HCT116 (cell line): ENCODE measurements at regions not wholly inside any gene's neighbourhood (a gene's known extent, or its start where the extent isn't known, plus 50 kb on each side); places are given as distances from the start of the nearest gene placed in this dataset.

Source experiments
- ATAC-seq: fragments of 200-7000 bp; cut with Tn5 transposase; 2 replicates; pipeline ENCODE4 v1.9.1; 2020; ENCODE audit warnings: mild to moderate bottlenecking, moderate library complexity
- BruUV-seq: library from RNA; stranded (reverse); fragments of 400-500 nt; replicated peaks from 2 replicates; lab custom pipeline; 2021; lab: Mats Ljungman, UMichigan
- CTCF ChIA-PET: fragments of 300-600 bp; sonication (Branson Sonifier 250); formaldehyde crosslinking; loops from one replicate; lab custom pipeline; 2021; ENCODE audit warnings: antibody characterized with exemption; lab: Charles Lee
- POLR2A ChIA-PET: fragments of 300-600, 350-600 bp; sonication (Branson Sonifier 250); formaldehyde crosslinking; loops from one replicate; lab custom pipeline; 2021; ENCODE audit warnings: antibody characterized with exemption; lab: Charles Lee
- RAD21 ChIA-PET, 2 experiments: fragments of 300-600 bp; sonication (Branson Sonifier 250); formaldehyde crosslinking; loops; one replicate each; lab custom pipeline; 2023; ENCODE audit warnings: low total read pairs in 2 of 2; ENCODE audit not compliant: uncharacterized antibody in 2 of 2, unreplicated experiment in 2 of 2, low non-redundant PET in 1 of 2; lab: Charles Lee
- DNase-seq: peaks from one replicate; pipeline ENCODE4 v3.0.0-alpha.2; 2010; ENCODE audit warnings: low read depth, low spot score
- H2AFZ ChIP-seq: fragments of 200-600 bp; shearing (Covaris generic), sonication (generic); 2 replicates; pipeline ENCODE4 v1.6.1; 2017; ENCODE audit warnings: low read depth, mixed run types, mixed read lengths, antibody characterized with exemption, low read length; ENCODE audit not compliant: poor library complexity, severe bottlenecking
- H3K27ac ChIP-seq: 2 replicates; pipeline ENCODE4 v1.5.1; 2012; ENCODE audit warnings: low read depth, low read length
- H3K27me3 ChIP-seq: fragments of 200-600 bp; sonication (generic); 2 replicates; pipeline ENCODE4 v1.6.1; 2016; ENCODE audit warnings: mixed run types, low read length, mixed read lengths; ENCODE audit not compliant: insufficient read depth
- H3K36me3 ChIP-seq, 2 experiments: fragments of 200-500 bp in 1 of 2; fragments of 200-600 bp in 1 of 2; sonication (Bioruptor generic) in 1 of 2; sonication (generic) in 1 of 2; 2 replicates each; pipeline versions ENCODE4 v1.5.1 to v1.6.1; 2014 to 2016; ENCODE audit warnings: low read length in 2 of 2, inconsistent platforms in 1 of 2, mixed read lengths in 1 of 2, mixed run types in 1 of 2; ENCODE audit not compliant: insufficient read depth in 2 of 2, control insufficient read depth in 1 of 2
- H3K4me1 ChIP-seq, 2 experiments: fragments of 200-600 bp in 1 of 2; sonication (generic) in 1 of 2; 2 replicates each; pipeline versions ENCODE4 v1.5.1 to v1.6.1; 2012 to 2017; ENCODE audit warnings: low read length in 2 of 2, inconsistent platforms in 1 of 2, mild to moderate bottlenecking in 1 of 2, mixed read lengths in 1 of 2, mixed run types in 1 of 2, moderate library complexity in 1 of 2; ENCODE audit not compliant: insufficient read depth in 2 of 2, control insufficient read depth in 1 of 2
- H3K4me2 ChIP-seq: fragments of 200-600 bp; sonication (generic); 2 replicates; pipeline ENCODE4 v1.6.1; 2017; ENCODE audit warnings: mixed run types, low read length, mixed read lengths
- H3K4me3 ChIP-seq, 2 experiments: fragments of 200-600 bp in 1 of 2; sonication (generic) in 1 of 2; replicated peaks in 1 of 2; 2 replicates each; pipeline ENCODE4 v1.5.1; 2011 to 2016; ENCODE audit warnings: low read length in 2 of 2, control low read depth in 1 of 2, low read depth in 1 of 2, mild to moderate bottlenecking in 1 of 2, mixed read lengths in 1 of 2, mixed run types in 1 of 2
- H3K79me2 ChIP-seq: fragments of 200-600 bp; sonication (generic); 2 replicates; pipeline ENCODE4 v1.6.1; 2017; ENCODE audit warnings: mild to moderate bottlenecking, mixed run types, low read length, moderate library complexity, mixed read lengths; ENCODE audit not compliant: insufficient read depth
- H3K9ac ChIP-seq: fragments of 200-600 bp; sonication (generic); 2 replicates; pipeline ENCODE4 v1.6.1; 2016; ENCODE audit warnings: low read length, mixed read lengths
- H3K9me2 ChIP-seq: fragments of 200-600 bp; sonication (generic), shearing (Covaris generic); 2 replicates; pipeline ENCODE4 v1.6.1; 2017; ENCODE audit warnings: mixed run types, mild to moderate bottlenecking, moderate library complexity; ENCODE audit not compliant: insufficient read depth
- H3K9me3 ChIP-seq, 2 experiments: fragments of 200-500 bp in 1 of 2; fragments of 200-600 bp in 1 of 2; sonication (Bioruptor generic) in 1 of 2; sonication (generic) in 1 of 2; 2 replicates each; pipeline ENCODE4 v1.6.1; 2014 to 2017; ENCODE audit warnings: low read length in 2 of 2, mixed read lengths in 2 of 2, inconsistent platforms in 1 of 2, low read depth in 1 of 2, mild to moderate bottlenecking in 1 of 2, mixed run types in 1 of 2, moderate library complexity in 1 of 2; ENCODE audit not compliant: control insufficient read depth in 1 of 2, insufficient read depth in 1 of 2
- H4K20me1 ChIP-seq: fragments of 200-600 bp; sonication (generic), shearing (Covaris generic); 2 replicates; pipeline ENCODE4 v1.6.1; 2017; ENCODE audit warnings: mixed run types, mild to moderate bottlenecking, moderate library complexity; ENCODE audit not compliant: insufficient read depth
- ATF3 ChIP-seq: IDR thresholded peaks from 2 replicates; pipeline ENCODE4 v1.6.1; 2012
- CBX3 ChIP-seq: IDR thresholded peaks from 2 replicates; pipeline ENCODE4 v1.6.1; 2012; ENCODE audit warnings: low read depth
- EZH2 ChIP-seq: fragments of 200-600 bp; sonication (generic); IDR thresholded peaks from 2 replicates; pipeline ENCODE4 v1.6.1; 2017; ENCODE audit warnings: antibody characterized with exemption, mixed run types
- FOSL1 ChIP-seq: IDR thresholded peaks from 2 replicates; pipeline ENCODE4 v1.6.1; 2012; ENCODE audit warnings: low read depth
- JUND ChIP-seq: IDR thresholded peaks from 2 replicates; pipeline ENCODE4 v1.6.1; 2012
- MAX ChIP-seq: IDR thresholded peaks from 2 replicates; pipeline ENCODE4 v1.6.1; 2012
- POLR2A ChIP-seq: IDR thresholded peaks from 2 replicates; pipeline ENCODE4 v1.7.0; 2011; ENCODE audit warnings: borderline replicate concordance; ENCODE audit not compliant: insufficient read depth, insufficient read length; ENCODE audit errors: extremely low read depth
- POLR2AphosphoS5 ChIP-seq: IDR thresholded peaks from 2 replicates; pipeline ENCODE4 v1.6.1; 2011; ENCODE audit warnings: mild to moderate bottlenecking, low read depth, low read length, moderate library complexity
- RAD21 ChIP-seq: IDR thresholded peaks from 2 replicates; pipeline ENCODE4 v1.6.1; 2012; ENCODE audit warnings: low read depth, mild to moderate bottlenecking
- REST ChIP-seq: IDR thresholded peaks from 2 replicates; pipeline ENCODE4 v1.6.1; 2012; ENCODE audit warnings: low read depth
- SP1 ChIP-seq: IDR thresholded peaks from 2 replicates; pipeline ENCODE4 v1.6.1; 2012; ENCODE audit warnings: low read depth
- TCF7L2 ChIP-seq: IDR thresholded peaks from 2 replicates; pipeline ENCODE4 v1.7.0; 2011; ENCODE audit warnings: borderline replicate concordance, inconsistent platforms; ENCODE audit not compliant: insufficient read depth, insufficient read length; ENCODE audit errors: extremely low read depth
- YY1 ChIP-seq: IDR thresholded peaks from 2 replicates; pipeline ENCODE4 v1.6.1; 2011; ENCODE audit warnings: low read length, low read depth, moderate library complexity, mild to moderate bottlenecking; ENCODE audit not compliant: insufficient replicate concordance; ENCODE audit errors: extremely low read depth
- ZBTB33 ChIP-seq: IDR thresholded peaks from 2 replicates; pipeline ENCODE4 v1.6.1; 2011; ENCODE audit warnings: mild to moderate bottlenecking, low read length, moderate library complexity; ENCODE audit not compliant: insufficient replicate concordance; ENCODE audit errors: extremely low read depth
- ZNF274 ChIP-seq: fragments of 200-500 bp; sonication (Bioruptor generic); IDR thresholded peaks from 2 replicates; pipeline ENCODE4 v1.6.1; 2014; ENCODE audit warnings: mild to moderate bottlenecking, low read depth, low read length, inconsistent platforms
- intact Hi-C: fragments of 100-400 bp; cut with micrococcal nuclease; formaldehyde crosslinking; loops from 2 replicates; pipeline ENCODE4 v1.10.0; 2022

GRCh38 chr4:85067342-85067741 lies 100.9 kb upstream of the WDFY3 start:
- H3K79me2 ChIP-seq = no peaks in the 10 kb centered on the region
- no peaks in the 10 kb centered on the region for H3K27me3 ChIP-seq
- intact Hi-C loops = no loop called here
- no peaks in the 10 kb centered on the region for H3K9me2 ChIP-seq
- CTCF ChIA-PET = no interaction called here
- POLR2A ChIA-PET = no interaction called here
- H3K9ac ChIP-seq = no peak overlapping the region
- H3K36me3 ChIP-seq = no peaks in the 10 kb centered on the region
- no TSS peak for BruUV-seq
- H4K20me1 ChIP-seq = no peaks in the 10 kb centered on the region
- no peak overlapping the region for H2AFZ ChIP-seq
- TF ChIP-seq POLR2A (no peak), YY1 (no peak), POLR2AphosphoS5 (no peak), EZH2 (no peak), RAD21 (no peak), REST (no peak), FOSL1 (no peak), MAX (no peak), JUND (no peak), ATF3 (no peak), ZNF274 (no peak), ZBTB33 (no peak), SP1 (no peak), CBX3 (no peak), TCF7L2 (no peak)
- ATAC-seq (no peak), DNase-seq (no peak)
- no peak overlapping the region for H3K4me3 ChIP-seq
- RAD21 ChIA-PET = no interaction called here
- no peak overlapping the region for H3K4me2 ChIP-seq
- H3K27ac ChIP-seq = no peak overlapping the region
- no peaks in the 10 kb centered on the region for H3K9me3 ChIP-seq
- no peaks in the 10 kb centered on the region for H3K4me1 ChIP-seq
